ENCODE measurements at regions not wholly inside any gene's neighbourhood (a gene's known extent, or its start where the extent isn't known, plus 50 kb on each side); places are given as distances from the start of the nearest gene placed in this dataset.

DNA sequence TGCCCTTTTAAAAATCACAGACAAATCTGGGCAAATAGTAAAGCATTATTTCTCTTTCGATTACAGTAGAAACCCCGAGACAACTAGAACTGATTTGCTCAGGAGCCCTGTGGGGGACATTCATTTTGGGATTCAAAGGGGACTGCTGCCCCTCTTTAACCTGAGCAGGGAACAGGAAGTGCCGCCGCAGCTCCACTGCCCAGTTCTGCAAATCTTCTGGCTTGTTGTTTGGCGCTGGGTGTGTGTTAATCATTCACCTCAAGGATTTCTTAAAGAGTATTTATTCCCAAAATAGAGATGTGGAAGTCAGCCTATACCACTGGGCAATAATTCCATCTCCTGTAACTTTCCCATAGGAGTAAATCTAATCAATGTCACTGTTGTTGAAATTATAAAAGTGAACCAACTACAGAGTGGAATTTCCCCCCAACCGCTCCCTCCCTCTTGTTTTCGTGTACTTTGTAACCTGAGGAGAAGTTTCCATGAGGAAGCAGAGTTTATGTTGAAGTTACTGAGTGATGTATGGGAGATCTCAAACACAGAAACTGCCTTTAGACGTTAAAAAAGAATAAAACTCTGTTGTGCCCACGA lies 515.8 kb downstream of the KLF12 start (continued):
- TF ChIP-seq, protein P1, sequence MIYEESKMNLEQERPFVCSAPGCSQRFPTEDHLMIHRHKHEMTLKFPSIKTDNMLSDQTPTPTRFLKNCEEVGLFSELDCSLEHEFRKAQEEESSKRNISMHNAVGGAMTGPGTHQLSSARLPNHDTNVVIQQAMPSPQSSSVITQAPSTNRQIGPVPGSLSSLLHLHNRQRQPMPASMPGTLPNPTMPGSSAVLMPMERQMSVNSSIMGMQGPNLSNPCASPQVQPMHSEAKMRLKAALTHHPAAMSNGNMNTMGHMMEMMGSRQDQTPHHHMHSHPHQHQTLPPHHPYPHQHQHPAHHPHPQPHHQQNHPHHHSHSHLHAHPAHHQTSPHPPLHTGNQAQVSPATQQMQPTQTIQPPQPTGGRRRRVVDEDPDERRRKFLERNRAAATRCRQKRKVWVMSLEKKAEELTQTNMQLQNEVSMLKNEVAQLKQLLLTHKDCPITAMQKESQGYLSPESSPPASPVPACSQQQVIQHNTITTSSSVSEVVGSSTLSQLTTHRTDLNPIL (CRISPR knock-in tag; IDR thresholded peaks at IDR 0.05; ENCODE audit: low read depth), result no peak

DNA sequence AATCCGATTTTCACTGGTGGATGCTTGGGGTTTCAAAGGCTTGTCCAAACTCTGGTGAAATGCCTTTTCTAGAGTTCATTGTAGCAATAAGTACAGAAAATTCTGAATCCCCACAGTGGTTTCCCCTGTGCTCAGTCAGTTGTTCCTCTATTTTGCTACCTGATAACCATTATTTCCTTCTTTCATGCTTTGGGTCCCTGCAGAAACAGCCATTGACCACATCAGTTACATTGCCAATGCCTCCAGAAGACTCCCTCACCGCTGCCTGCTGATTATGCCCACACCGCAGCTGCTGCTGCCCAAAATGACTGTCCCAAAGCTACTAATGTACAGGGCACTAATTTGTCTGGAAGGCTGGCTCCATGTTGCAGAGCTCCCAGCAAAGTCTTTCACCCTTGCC lies 517.3 kb downstream of the KLF12 start:
- ATAC-seq, result no peak
- TF ChIP-seq, protein P2, sequence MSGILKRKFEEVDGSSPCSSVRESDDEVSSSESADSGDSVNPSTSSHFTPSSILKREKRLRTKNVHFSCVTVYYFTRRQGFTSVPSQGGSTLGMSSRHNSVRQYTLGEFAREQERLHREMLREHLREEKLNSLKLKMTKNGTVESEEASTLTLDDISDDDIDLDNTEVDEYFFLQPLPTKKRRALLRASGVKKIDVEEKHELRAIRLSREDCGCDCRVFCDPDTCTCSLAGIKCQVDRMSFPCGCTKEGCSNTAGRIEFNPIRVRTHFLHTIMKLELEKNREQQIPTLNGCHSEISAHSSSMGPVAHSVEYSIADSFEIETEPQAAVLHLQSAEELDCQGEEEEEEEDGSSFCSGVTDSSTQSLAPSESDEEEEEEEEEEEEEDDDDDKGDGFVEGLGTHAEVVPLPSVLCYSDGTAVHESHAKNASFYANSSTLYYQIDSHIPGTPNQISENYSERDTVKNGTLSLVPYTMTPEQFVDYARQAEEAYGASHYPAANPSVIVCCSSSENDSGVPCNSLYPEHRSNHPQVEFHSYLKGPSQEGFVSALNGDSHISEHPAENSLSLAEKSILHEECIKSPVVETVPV (CRISPR knock-in tag; IDR thresholded peaks at IDR 0.05), result no peak
- TF ChIP-seq ZNF565 (CRISPR knock-in tag; conservative IDR thresholded peaks at IDR 0.05; ENCODE audit: low read depth) (no peak), CSDC2 (CRISPR knock-in tag; IDR thresholded peaks at IDR 0.05) (no peak), TSHZ2 (CRISPR knock-in tag; IDR thresholded peaks at IDR 0.05) (no peak), GLIS3 (CRISPR knock-in tag; IDR thresholded peaks at IDR 0.05) (no peak), TOX (CRISPR knock-in tag; IDR thresholded peaks at IDR 0.05; ENCODE audit: borderline replicate concordance) (no peak)
- TF ChIP-seq, protein P3, sequence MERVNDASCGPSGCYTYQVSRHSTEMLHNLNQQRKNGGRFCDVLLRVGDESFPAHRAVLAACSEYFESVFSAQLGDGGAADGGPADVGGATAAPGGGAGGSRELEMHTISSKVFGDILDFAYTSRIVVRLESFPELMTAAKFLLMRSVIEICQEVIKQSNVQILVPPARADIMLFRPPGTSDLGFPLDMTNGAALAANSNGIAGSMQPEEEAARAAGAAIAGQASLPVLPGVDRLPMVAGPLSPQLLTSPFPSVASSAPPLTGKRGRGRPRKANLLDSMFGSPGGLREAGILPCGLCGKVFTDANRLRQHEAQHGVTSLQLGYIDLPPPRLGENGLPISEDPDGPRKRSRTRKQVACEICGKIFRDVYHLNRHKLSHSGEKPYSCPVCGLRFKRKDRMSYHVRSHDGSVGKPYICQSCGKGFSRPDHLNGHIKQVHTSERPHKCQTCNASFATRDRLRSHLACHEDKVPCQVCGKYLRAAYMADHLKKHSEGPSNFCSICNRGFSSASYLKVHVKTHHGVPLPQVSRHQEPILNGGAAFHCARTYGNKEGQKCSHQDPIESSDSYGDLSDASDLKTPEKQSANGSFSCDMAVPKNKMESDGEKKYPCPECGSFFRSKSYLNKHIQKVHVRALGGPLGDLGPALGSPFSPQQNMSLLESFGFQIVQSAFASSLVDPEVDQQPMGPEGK (CRISPR knock-in tag; IDR thresholded peaks at IDR 0.05; ENCODE audit: borderline replicate concordance), result no peak

GRCh38 chr13:73610799-73611592 lies 523.2 kb downstream of the KLF12 start:
- TF ChIP-seq TCF4 (CRISPR knock-in tag; IDR thresholded peaks at IDR 0.05; ENCODE audit: borderline replicate concordance) (no peak), ESRRG (CRISPR knock-in tag; IDR thresholded peaks at IDR 0.05) (no peak)
- ATAC-seq, result no peak

DNA sequence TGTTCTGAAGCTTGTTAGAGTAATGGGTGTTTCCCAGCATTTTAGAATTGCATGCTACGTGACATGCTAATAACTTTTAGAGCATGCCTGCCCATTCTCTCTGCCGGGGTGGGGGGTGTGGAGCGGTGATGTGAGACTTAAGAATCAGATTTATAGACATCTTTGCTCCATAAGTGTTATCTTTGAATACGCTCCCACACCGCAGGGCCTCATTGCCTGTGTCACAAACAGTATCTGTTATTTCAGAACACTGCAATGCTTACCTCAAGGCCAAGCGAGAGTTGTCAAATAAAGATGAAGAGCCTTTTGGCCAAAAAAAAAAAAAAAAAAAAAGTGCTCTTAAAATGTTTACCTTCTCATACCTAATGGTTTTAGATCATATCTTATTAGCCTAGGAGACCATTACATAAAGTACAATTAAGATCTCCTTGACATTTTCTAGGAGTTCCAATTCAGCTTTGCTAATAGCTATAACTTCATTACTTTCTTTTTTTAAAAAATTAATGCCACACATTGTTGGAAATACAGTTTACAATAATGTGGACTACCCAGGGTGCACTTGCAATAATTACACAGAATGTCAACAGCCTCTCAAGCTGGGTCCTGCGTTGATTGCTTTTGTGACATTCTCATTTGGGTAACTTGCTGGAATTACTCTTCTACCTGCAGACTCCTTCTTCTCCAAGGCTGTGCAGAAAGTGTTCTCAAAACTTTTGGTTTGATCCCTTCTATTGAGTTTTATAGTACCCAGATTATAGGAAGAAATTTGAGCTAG lies 525.3 kb downstream of the KLF12 start:
- ATAC-seq, result no peak
- TF ChIP-seq ZNF8 (CRISPR knock-in tag; IDR thresholded peaks at IDR 0.05), result no peak
- peak; percentile 56; the same call in 1 of the 2 replicates for TF ChIP-seq ISL1 (CRISPR knock-in tag; IDR thresholded peaks at IDR 0.05)

- TF ChIP-seq, protein P3 (CRISPR knock-in tag; IDR thresholded peaks at IDR 0.05; ENCODE audit: borderline replicate concordance), result no peak
- TF ChIP-seq PPARA (CRISPR knock-in tag; IDR thresholded peaks at IDR 0.05; ENCODE audit: borderline replicate concordance) (no peak), TOX (CRISPR knock-in tag; IDR thresholded peaks at IDR 0.05; ENCODE audit: borderline replicate concordance) (no peak), TSHZ2 (CRISPR knock-in tag; IDR thresholded peaks at IDR 0.05) (no peak), ZC3H10 (CRISPR knock-in tag; IDR thresholded peaks at IDR 0.05) (no peak), ZFP30 (CRISPR knock-in tag; IDR thresholded peaks at IDR 0.05) (no peak), CSDC2 (CRISPR knock-in tag; IDR thresholded peaks at IDR 0.05) (no peak), ZFP3 (CRISPR knock-in tag; IDR thresholded peaks at IDR 0.05) (no peak)
- TF ChIP-seq, protein P1 (CRISPR knock-in tag; IDR thresholded peaks at IDR 0.05; ENCODE audit: low read depth), result no peak
- ATAC-seq, result no peak
Observed at GRCh38 chr13:73608157-73608516, 526.1 kb downstream of the KLF12 start.
